ENCODE measurements at regions not wholly inside any gene's neighbourhood (a gene's known extent, or its start where the extent isn't known, plus 50 kb on each side); places are given as distances from the start of the nearest gene placed in this dataset.

- TF ChIP-seq RAD21 (CRISPR knock-in tag; IDR thresholded peaks at IDR 0.05) (peak; percentile 70), TRAFD1 (CRISPR knock-in tag; IDR thresholded peaks at IDR 0.05; ENCODE audit: borderline replicate concordance) (no peak), ZNF687 (CRISPR knock-in tag; IDR thresholded peaks at IDR 0.05) (peak; percentile 44; the same call in 1 of the 2 replicates), FOSL2 (CRISPR knock-in tag; IDR thresholded peaks at IDR 0.05) (no peak), ZNF775 (CRISPR knock-in tag; IDR thresholded peaks at IDR 0.05; ENCODE audit: borderline replicate concordance) (no peak), NFKB2 (CRISPR knock-in tag; IDR thresholded peaks at IDR 0.05; ENCODE audit: borderline replicate concordance) (no peak), E2F5 (CRISPR knock-in tag; conservative IDR thresholded peaks at IDR 0.05) (no peak), ZBTB2 (CRISPR knock-in tag; IDR thresholded peaks at IDR 0.05; ENCODE audit: low read depth) (no peak), TARDBP (CRISPR knock-in tag; IDR thresholded peaks at IDR 0.05) (no peak), UBTF (CRISPR knock-in tag; IDR thresholded peaks at IDR 0.05) (0 out of 2 replicates have a peak, but pooled peaks have one; percentile 26), ZNF83 (CRISPR knock-in tag; IDR thresholded peaks at IDR 0.05; ENCODE audit: borderline replicate concordance) (no peak), ZNF34 (CRISPR knock-in tag; IDR thresholded peaks at IDR 0.05; ENCODE audit: borderline replicate concordance) (no peak), SRSF1 (optimal IDR thresholded peaks at IDR 0.05; ENCODE audit: low read depth, low read length) (no peak), GABPB1 (CRISPR knock-in tag; IDR thresholded peaks at IDR 0.05) (peak; percentile 26; the same call in 1 of the 2 replicates), CCDC6 (CRISPR knock-in tag; IDR thresholded peaks at IDR 0.05) (0 out of 2 replicates have a peak, but pooled peaks have one; percentile 36), ZNF530 (CRISPR knock-in tag; IDR thresholded peaks at IDR 0.05; ENCODE audit: low read depth) (no peak)
Measured at GRCh38 chr2:128736689-128737545, 418.2 kb upstream of the HS6ST1 start (continued).
